HG03139 (cell line): ENCODE measurements at regions not wholly inside any gene's neighbourhood (a gene's known extent, or its start where the extent isn't known, plus 50 kb on each side); places are given as distances from the start of the nearest gene placed in this dataset.
"Not testable (repeated sequence)": the region's sequence is repeated elsewhere in the genome, so short reads cannot be mapped to it uniquely, and the experiment has no call there.

Source experiments
- ATAC-seq: cut with Tn5 transposase; IDR thresholded peaks from one replicate; pipeline ENCODE4 v1.9.1; 2021; ENCODE audit not compliant: unreplicated experiment

GRCh38 chr3:67145738-67146137 is 147.6 kb downstream of the KBTBD8 start:
- ATAC-seq, result no peak

DNA sequence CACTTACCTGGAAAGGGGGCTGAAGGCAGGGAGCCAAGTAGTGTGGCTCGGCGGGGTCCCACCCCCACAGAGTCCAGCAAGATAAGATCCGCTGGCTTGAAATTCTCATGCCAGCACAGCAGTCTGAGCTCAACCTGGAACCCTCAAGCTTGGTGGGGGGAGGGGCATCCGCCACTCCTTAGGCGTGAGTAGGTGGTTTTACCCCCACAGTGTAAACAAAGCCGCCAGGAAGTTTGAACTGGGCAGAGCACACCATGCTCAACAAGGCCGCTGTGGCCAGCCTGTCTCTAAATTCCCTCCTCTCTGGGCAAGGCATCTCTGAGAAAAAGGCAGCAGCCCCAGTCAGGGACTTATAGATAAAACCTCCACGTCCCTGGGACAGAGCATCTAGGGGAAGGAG is 156.3 kb downstream of the KBTBD8 start:
- ATAC-seq, result no peak

- ATAC-seq, result no peak
These were observed 169.4 kb downstream of the KBTBD8 start for GRCh38 chr3:67167481-67167880.

GRCh38 chr3:67171841-67172240 is 173.7 kb downstream of the KBTBD8 start:
- no peak for ATAC-seq

- not testable (repeated sequence) for ATAC-seq
These were observed 175.0 kb downstream of the KBTBD8 start for GRCh38 chr3:67173130-67173529.

- no peak for ATAC-seq
These were observed 178.3 kb downstream of the KBTBD8 start for GRCh38 chr3:67176396-67176795.

DNA sequence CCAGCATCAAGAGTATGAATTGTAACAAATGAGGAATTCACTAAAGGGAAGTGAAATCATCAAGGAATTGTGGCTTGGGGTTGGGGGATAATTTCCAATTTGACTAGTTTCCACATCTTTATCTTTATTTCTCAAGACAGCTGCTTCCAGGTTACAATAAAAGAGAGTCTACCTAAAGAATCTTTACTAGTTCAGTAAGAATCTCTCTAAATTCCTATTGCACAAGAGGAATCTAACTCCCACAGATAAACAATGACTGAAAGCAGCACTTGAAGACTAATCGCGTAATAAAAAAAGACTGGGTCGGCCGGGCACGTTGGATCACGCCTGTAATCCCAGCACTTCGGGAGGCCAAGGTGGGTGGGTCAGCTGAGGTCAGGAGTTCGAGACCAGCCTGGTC is 194.4 kb downstream of the KBTBD8 start:
- no peak for ATAC-seq

DNA sequence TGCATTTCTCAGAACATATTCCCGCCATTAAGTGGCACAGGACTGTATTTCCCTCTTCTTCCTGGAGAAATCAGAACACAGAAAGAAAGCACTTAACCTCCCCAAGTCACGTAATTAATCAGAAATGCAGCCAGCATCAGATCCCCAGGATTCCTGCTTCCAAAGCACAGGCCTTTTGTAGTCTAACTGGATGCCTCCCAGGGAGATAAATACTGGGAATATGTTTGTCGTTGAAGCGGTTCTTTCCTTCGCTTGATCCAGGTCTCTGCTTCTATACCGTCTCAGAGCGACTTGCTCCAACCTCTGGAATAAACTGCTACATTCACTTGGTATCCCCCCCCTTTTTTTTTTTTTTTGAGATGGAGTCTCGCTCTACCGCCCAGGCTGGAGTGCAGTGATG is 198.6 kb downstream of the KBTBD8 start:
- no peak for ATAC-seq

GRCh38 chr3:67198374-67198773 is 200.3 kb downstream of the KBTBD8 start:
- no peak for ATAC-seq

DNA sequence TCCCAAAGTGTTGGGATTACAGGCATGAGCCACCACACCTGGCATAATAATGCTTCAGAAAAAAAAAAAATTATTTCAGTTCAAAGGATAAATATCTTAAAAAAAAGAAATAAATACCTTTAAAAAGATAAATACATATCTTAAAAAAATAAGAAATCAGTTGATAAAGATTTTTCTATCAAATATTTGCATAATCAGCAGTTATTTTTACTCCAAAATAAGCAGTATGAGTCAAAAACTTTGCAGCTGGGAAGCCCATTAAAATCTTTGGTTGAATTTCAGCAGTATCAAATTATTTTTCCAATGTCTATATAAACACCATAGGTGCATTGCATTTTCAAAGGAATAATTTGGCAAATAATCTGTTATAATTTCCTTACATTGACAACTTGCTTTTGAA is 202.5 kb downstream of the KBTBD8 start:
- ATAC-seq, result no peak

- no peak for ATAC-seq
These were observed 202.9 kb downstream of the KBTBD8 start for GRCh38 chr3:67201026-67201425.

- ATAC-seq, result no peak
These were observed 203.9 kb downstream of the KBTBD8 start for GRCh38 chr3:67202053-67202452.

DNA sequence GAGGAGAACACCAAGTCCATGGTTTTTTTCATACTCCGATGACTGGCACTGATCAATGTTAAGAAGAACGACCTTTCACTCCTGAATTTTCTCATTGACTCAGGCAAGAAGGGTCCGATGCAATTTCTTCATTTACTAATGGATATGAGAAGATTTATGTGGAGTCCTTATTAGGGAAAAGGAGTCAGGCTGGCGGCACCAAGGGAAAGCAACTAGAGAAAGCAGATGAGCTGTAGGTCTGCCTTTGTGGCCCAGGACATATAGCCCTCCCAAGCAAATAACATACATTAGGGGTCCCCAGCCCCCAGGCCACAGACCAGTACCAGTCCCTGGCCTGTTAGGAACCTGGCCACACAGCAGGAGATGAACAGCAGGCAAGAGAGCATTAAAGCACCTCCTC is 206.8 kb downstream of the KBTBD8 start:
- no peak for ATAC-seq

DNA sequence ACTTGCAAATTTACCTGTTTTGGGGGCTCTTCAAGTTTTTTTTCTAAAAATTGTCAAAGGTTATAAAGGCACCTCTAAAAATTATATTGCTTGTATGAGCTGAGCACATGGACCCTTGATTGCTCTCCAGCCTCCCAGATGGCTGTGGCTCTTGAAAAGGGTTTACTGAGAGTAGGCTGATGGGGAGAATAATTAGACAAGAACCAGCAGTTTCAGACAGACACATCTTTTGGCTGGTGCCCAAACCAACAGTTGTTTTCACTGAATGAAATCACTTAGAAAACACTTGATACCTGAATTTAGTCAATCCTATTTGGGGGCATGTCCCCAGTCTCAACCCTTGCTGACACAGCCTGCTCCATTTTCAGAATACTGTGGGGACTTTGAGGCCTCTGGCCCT is 217.6 kb downstream of the KBTBD8 start:
- no peak for ATAC-seq

DNA sequence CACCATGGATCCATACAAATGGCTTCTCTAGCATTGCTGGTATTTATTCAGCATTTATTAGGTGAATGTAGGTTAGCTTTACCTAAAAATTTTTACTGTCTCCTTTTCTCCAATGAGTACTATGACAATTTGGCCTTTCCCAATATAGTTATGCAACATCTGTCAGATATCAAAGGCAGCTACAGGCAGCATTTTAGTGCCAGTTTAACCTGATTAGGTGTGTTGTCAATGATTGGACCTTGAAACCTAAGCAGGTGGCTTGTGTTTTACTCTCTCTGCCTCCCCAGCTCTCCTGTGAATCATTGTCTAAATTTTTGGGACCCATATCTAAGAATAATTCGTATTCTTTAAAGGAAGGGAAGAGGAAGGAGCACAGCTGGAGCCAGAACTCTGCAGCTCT is 228.9 kb downstream of the KBTBD8 start:
- ATAC-seq, result no peak

GRCh38 chr3:67228136-67228535 is 230.0 kb downstream of the KBTBD8 start:
- ATAC-seq, result no peak

GRCh38 chr3:67232642-67233041 is 234.5 kb downstream of the KBTBD8 start:
- ATAC-seq, result no peak

DNA sequence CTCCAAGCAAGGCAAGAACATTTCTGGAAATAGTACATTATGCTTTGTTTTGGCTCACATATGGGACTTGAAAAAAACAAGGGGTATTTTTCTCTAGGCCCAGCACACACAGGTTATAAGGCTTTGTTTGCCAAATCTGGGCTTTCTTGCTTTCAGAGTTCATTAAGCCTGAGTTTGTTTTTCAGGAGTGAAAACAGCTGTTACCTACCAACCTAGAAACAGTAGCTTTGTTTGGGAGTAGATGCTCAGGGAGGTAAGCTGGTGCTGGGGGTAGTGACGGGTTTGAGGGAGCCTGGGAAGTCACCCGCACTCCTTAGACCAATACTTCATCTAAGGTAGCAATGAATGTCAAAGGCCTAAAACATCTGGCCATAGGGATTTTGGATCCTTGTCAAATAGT is 241.2 kb downstream of the KBTBD8 start:
- ATAC-seq, result no peak

DNA sequence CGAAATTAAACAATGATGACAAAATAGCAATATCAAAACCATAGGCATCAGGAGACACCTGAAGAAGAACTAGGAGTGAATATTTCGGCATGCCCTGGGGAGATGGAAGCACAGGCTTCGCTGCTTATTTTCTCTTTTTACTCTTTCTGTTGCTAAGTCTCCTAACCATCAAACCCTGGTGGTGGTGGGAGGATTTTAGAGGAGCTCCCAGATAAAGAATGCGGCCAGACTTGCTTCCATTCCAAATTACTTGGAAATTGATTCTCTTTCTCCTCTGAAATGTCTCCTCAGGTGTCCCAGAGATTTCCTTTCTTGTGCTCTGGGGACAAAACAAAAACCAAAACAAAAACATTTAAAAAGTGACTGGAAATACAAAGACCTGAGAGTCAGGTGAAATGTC is 243.0 kb downstream of the KBTBD8 start:
- ATAC-seq, result no peak

DNA sequence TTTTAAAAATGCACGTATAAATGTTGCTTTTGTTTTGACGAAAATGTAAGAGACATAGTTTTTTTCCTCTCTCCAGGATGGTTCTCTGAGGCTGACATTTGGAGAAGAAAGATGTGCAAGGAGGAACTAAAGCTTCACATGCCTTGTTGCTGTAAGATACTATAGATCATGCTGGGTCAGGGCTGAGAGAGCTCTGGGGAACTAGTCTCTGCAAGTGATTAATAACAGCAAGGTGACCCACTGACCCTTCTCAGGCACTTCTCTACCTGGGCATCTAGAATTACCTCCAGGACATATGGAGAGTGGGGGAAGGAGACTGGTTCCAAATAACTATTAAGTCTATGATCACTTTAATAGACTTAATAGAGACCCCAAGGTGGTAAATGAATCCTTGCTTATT is 246.0 kb downstream of the KBTBD8 start:
- ATAC-seq, result no peak

DNA sequence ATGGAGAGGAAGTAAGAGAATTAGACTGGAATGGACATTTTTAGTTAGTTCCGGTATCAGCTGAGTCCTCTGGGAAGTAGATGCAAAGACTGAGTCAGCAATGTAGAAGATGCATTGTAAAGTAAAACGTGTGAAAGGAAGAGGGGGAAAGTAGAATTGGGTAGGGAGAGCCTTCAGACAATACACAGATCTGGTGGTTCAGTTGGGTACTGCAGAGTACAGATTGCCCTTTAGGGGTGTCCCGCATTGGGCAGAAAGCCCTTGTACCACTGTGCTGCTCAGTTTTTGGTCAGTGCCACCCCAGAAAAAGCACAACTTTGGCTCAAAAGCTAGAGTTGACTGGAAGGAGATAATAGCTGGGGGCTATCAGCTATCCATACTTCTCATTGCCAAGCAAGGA is 247.4 kb downstream of the KBTBD8 start:
- ATAC-seq, result no peak

DNA sequence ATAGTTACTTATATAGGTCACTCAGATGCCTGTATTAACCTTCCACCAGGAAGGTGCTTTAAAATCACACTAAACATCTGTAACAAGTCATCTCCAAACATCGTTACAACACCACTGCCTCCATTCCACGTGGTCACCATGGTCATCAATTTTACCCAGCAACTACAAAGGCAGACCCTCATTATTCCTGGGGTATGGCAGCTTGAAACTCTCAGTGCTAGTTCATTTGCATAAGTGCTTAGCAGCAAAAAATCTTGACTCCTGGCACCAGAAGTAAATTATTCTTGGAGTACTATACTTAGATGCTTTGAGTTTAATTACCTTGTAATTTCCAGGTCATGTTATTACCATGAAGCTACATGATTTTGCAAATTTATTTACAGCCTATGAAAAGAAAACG is 250.6 kb downstream of the KBTBD8 start:
- ATAC-seq, result no peak

- not testable (repeated sequence) for ATAC-seq
These were observed 254.8 kb downstream of the KBTBD8 start for GRCh38 chr3:67252906-67253305.

DNA sequence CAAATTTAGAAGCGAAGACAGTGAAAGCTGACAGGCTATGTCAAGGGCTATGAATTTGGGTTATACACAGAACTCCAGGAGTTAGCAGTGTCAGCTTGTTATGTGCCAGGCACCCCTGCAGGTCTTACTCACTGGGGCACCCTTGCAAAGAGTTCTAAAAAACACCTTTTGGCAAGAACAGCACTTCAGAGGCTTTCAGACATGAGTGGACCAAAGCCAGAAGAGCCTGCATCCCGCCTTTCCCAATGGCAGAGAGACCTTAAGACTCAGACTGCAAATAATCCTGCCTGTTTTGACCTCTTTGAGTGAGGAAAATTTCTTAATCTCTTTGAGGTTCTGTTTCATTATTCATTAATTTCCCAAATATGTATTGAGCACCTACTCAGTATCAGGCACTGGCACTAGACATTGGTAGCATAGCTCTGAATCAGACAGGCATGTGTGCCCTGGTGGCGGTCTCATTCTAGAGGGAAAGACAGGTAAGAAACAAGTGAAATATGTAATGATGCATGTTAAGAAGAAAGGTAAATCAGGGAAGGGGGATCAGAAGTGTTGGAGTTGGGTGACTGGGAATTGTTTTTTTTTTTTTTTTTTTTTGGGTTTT is 280.0 kb downstream of the KBTBD8 start:
- ATAC-seq, result no peak
